GM21515 (cell line): ENCODE measurements at regions not wholly inside any gene's neighbourhood (a gene's known extent, or its start where the extent isn't known, plus 50 kb on each side); places are given as distances from the start of the nearest gene placed in this dataset.
"Not testable (repeated sequence)": the region's sequence is repeated elsewhere in the genome, so short reads cannot be mapped to it uniquely, and the experiment has no call there.

ENCODE experiments used
- ATAC-seq: cut with Tn5 transposase; IDR thresholded peaks from one replicate; pipeline ENCODE4 v1.9.1; 2021; ENCODE audit not compliant: unreplicated experiment

DNA sequence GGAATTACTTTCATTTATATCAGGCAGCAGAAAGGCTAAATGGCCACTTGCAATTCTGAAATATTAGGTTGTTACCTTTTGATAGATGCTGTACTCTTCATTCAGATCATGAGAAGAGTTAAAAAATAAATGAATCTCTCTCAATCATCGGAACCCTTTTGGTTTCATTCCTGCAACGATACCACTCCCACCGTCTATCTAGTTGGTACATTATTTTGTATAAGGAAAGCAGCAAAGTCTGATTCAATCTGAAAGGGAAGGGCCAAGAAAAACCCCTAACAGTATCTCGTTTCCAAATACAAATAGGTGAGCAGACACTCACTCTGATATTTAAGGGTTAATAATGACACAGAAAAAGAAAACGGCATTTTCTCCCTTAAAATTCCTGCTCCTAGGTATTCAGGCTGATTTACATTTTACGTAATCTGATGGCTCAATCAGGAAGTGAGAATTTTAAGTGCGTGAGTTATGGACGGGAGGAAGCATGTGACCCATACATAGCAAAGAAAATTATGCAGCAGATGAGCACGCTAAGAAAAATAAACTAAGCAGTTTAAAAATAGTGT lies 209.4 kb upstream of the KLF14 start:
- ATAC-seq, result no peak

DNA sequence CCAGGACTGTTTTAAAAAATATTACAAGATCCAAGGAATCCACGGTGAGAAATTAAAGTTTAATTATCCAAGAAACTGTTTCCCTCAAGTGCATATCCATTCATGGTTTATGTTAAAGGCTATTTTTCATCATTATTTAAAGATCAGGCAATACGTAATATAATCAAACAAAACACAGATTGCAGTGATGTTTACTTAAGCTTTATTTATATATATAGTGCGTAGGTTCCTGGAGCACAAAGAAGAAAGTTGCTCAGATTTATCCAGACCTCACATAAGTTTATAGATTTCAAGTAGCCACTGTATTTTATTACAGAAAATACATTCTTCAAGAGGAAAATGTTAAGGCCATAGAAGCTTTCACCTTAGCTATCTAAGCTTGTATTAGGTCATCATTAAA lies 210.0 kb upstream of the KLF14 start:
- no peak for ATAC-seq

DNA sequence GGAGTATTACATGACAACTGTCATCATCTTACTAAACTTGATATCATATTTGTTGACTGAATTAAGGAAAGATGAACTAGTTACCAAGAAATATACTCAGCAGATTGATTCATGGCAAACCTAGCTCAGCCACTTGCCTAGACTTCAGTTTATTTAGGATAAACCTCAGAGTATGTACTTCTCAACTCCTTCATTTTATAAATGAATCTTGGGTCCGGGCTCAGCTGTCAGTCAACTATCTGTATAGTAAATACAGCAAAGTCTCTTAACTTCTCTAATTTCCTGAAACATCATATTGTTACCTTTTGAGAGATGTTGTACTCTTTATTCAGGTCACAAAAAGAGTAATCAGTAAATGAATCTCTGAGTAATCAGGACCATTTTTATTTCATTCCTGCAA lies 211.0 kb upstream of the KLF14 start:
- no peak for ATAC-seq

DNA sequence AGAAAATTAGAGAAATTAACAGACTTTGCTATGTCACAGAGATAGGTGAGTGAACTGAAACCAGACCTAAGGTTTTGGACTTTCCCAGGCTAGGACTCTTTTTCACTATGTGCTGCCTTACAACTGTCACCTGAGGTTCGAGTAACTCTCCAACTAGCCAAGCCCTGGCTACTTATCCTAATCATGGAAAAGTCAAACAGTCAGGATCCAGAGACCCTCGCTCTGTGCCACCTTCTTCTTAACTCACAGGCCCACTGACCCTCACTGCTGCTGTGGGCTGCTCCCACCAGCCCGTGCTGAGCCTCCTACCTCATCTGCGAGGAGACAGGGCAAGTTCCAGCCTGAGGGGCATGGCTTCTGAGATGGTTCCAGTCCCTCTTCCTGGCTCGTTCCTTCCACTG lies 211.4 kb upstream of the KLF14 start:
- peak; percentile 37 for ATAC-seq

DNA sequence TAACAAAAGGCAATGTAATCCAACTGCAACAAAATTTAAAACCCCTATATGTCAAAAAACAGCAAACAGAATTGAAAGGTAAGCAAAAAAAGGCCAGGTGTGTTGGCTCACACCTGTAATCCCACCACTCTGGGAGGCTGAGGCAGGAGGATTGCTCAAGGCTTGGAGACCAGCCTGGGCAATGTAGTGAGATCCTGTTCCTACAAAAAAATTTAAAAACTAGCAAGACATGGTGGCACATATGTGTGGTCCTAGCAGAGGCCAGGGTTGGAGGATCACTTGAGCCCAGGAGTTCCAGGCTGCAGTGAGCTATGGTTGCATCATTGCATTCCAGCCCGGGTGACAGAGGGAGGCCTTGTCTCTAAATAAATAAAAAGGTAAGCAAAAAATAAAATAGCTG lies 212.1 kb upstream of the KLF14 start:
- ATAC-seq, result no peak

DNA sequence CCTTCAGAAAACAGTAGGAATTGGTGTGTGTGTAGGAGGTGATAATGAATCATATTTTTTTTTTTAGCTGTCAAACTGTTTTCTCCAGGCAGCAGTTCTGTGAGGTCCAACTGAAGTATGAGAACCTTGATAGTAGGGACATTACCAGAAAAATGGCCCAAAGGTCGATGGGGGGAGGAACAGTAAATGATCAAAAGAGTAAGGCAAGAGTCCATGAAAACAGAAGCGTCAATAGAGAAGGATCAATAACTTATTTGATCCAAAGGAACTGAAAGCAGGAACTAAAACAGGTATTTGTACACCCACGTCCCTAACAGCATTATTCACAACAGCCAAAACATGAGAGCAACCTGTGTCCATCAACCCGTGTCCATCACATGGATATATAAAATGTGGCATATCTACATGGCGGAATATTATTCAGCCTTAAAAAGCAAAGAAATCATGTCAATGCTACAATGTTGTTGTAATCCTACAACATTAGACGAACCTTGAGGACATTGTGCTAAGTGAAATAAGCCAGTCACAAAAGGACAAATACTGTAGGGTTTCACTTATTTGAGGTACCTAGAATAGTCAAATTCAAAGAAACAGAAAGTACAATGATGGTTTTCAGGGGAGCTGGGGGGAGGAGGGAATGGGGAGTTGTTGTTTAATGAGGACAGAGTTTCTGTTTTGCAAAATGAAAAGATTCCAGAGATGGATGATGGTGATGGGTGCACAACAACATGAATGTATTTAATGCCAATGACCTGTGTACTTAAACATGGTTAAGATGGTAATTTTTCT lies 214.0 kb upstream of the KLF14 start:
- ATAC-seq, result no peak

DNA sequence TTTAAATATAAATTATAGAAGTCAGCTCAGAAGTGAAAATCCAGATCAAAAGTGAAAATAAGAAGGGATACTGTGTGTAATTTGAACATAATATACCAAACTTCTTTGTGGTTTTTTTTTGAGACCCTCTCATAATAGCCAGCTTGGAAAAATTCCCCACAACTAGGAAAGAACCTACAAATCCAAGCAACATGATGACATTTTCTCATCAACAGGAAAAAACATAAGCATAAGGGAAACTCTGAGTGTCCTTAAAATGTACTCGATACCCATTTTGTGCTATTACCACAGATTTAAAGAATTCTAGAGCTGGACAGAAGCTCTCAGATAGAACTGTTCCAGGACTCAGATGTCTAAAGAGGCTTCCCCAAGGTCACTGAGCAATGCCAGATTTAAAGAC lies 214.8 kb upstream of the KLF14 start:
- ATAC-seq, result no peak

DNA sequence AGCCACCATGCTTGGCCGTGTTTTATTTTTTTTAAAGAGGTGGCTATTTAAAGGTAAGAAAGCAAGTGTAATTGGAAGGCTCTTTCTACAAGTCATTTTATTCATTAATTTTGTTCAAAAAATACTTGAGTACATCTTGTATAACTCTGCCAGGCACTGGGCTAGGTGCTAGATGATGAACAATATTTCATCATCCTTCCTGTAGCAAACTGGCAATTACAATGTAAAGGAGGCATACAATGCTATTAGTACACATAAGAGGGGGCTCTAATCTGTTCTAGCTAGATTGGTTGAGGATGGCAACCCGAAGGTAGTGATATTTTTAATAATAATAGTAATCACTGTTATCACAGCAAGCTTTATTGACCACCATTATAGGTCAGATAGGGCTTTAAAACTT lies 215.5 kb upstream of the KLF14 start:
- ATAC-seq, result no peak

DNA sequence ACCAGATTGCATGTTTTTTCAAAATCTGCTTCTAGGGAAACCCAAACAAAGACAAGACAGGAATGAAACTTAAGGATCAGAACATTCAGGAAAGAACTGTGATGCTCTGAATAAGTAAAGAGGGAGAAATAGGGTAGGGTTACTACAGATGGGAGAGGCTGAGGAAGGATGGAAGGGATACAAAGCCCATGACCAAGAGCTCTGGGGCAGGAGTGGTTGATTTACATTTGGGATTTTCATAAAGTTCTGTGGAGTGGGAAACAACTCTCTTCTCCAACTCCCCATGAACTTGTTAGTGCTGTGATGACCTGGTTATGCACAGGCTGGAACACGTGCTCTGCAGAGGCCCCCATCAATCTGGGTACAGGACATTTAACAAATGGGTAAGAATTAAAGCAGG lies 216.0 kb upstream of the KLF14 start:
- no peak for ATAC-seq

DNA sequence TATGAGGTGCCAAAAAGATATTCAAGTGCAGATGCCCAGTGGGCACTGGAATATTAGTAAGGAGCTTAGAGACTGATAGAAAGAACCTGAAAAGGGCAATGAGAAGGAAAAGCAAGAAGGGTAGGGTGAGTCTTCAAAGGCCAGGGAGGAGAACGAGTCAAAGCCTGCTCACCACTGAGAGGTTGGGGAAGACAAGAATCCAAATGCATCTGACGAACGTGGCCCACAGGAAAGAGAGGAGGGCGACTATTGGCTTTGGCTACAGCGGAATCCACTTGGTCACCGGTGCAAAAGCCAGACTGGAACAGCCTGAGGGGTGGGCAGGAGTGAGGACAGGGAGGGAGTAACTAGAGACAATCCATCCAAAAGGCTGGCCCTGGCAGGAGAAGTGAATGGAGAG lies 216.7 kb upstream of the KLF14 start:
- no peak for ATAC-seq

DNA sequence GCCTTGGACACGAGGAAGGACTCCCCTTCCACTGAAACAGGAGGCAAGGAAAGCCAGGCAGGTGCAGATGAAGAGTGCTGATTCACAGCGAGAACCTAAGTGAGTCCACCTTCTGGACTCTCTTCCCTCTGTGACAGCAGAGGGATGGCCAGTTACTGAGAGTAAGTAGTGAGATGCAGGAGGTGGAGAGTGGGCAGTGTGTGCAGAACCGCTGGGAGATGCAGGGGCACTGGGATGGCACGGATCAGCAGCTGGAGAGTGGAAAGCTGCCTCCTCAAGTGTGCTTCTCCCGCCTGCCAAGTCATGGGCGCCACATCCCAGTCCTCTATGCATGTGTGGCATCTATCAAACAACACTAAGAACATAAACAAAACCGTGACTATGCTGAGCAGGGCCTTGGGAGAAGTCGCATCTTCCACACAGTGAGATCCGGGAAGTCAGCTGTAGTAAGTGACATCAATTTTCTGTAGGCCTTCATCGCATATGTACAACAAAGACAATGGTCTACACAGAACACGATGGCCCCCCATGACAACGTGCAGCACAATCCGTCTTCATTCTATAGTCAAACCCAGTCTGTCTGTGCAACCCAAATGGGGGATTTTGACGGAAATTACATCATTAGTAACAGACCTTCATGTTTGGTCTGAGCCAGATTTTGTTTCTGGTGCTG lies 217.4 kb upstream of the KLF14 start:
- ATAC-seq, result no peak

DNA sequence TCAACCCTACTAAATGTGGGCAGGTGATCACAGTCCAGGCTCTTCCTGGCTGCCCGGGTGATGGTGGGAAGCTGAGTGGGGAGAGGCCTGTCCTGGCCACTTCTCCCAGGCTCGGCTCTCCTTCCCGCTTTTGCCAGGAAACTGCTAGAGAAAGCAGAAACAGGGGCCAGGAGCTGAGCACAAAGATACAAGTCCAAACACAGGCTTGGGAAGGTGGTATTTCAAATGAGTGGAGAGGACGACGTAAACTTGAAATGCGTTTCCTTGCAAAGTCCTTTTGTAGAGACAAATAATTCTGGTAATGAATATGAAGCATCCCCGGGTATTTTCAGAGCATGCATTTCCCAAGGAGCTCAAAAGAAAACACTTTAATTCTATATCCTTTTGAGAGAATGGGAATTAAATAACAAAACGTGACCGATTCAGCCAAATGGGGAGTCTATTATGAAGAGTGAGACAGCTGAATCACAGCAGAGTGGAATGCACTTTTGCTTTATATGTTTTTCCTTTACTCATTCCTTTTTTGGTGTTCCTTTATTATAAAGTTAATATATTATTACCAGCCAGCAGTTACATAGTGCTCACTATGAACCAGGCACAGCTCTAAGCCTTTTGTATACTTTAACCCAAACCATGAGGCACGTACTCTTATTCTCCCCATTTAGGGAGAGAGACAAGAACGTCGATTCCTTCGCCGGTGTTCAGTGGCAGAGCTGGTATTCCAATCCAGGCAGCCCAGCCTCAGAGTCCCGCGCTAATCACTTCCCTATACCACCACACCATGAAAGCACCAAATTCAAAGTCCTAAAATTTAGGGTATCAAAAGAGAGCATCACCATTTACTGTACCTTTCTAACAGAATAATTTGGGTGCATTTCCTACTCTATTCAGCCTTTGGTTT lies 218.2 kb upstream of the KLF14 start:
- ATAC-seq, result no peak

DNA sequence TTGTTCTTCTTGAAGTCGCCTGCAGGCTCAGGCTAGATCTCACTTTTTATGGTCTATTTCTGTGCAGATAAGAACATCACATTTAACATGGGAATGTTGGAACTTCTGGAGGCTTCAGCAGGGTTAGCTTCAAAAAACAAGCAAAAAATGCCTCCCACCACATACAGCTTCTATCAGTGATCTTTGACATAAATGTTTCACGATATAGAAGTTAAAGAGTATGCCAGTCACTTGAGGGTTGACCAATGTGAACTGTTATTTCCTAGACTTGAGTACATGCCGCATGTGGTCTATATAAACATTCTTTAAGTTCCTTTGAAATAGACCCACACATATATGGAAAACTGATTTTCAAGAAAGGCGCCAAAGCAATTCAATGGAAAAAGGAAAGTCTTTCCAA lies 219.2 kb upstream of the KLF14 start:
- ATAC-seq, result no peak

DNA sequence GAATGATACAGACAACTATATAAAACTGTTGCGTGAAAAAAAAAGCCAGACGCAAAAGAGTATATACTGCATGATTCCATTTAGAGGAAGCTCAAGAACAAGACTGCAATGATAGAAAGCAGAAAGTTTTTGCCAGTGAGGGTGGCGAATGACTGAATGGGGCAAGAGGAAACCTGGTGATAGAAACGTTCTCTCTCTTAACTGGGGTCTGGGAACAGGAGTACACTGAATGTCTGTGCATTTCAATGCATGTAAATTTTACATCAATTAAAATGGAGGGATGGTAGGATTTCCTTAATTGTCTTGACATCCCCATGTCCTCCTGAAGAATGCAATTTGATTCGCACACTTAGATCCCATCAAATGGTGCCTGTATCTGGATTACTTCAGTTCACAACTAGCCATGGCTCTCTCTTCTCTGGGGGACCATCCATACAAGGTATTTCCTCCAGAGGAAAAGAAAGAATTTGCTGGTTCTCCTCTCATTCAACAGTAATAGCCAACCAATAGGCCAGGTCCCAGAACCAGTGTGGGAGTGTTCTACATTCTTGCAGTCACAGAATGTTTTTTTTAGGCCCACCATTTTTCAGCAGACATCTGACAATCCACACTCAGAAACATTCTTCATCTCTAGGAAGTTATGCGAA lies 221.0 kb upstream of the KLF14 start:
- ATAC-seq, result no peak

DNA sequence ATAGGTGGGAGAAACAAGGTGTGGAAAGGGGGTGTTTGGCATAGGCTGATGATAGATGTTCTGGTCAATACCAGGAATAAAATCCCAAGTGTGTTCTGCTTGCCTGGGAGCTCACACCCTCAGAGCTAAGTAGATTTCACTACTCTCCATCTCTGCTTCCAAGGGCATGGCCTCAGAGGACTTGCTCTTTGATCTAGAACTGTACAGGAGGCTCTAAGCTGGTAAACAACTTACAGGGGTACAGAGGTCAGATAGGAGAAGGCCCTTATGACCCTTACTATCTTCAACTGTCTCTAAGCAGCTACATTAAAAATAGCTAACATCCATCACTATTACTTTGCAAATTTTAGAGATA lies 221.5 kb upstream of the KLF14 start:
- ATAC-seq, result no peak

DNA sequence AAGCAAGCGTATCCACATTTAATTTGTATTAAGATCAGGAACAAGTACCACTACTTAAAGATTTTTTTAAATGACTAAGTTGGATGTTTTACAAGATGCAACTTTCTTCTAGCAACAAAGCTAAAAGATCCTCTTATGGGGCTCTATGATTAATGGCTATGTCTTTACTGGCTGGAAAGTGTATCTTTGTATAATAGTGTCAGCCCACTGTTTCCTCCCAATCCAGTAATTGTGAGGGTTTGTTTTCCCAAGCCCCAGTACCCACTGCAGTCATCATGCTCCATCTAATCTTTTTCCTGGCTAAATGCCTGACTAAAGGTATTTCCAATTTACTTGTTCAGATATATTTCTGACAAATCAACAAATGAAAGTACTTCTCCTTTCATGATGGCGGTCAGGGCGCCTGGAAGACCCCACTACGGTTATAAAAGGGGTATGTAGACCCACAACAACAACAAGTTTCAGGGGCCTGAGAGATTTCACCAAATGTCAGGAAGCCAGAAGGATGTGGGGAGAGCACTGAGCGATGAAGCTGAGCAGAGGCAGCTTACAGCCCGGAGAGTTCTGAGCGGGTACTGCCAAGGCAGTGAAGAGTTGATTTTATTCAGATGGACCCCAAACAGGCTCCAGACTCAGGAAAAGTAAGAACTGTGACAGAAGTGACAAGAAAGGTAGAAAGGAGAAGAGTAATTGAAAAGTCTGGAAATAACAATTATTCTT lies 222.6 kb upstream of the KLF14 start:
- ATAC-seq, result no peak

DNA sequence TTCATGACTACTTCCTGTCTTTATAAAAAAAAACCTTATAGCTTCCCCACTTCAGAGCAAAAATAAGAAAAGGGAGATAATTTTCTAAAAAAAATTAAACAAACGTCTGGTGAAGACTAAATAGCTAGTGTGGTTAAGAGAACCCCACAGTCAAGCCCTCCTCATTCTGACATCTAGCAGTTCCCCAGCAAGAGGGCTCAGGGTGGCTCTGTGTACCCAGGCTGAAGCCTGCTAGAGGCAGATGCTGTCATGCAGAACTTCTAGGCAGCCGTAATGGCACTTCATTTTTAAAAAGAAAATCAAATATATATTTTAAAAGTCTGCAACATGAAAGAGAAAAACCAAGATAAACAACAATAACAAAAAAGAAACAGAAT lies 223.1 kb upstream of the KLF14 start:
- no peak for ATAC-seq

DNA sequence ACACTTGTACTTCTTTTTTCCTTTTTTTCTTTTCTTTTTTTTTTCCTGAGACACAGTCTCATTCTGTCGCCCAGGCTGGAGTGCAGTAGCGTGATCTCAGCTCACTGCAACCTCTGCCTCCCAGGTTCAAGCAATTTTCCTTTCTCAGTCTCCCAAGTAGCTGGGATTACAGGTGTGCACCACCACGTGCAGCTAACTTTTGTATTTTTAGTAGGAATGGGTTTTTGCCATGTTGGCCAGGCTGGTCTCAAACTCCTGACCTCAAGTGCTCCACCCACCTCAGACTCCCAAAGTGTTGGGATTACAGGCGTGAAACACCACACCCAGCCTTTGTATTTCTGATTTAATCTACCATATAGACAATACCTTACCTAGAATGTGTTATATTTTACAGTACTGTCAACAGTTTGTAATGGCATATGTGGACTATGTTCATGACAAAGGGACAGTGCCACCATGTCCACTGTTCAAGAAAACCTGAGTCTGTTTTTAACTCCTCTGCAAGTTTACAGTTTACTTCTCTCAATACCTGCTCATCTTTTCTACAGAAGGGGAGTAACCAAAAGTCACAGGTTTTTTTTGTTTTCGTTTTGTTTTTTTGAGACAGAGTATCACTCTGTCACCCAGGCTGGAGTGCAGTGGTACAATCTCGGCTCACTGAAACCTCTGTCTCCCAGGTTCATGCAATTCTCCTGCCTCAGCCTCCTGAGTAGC lies 223.9 kb upstream of the KLF14 start:
- ATAC-seq, result not testable (repeated sequence)

DNA sequence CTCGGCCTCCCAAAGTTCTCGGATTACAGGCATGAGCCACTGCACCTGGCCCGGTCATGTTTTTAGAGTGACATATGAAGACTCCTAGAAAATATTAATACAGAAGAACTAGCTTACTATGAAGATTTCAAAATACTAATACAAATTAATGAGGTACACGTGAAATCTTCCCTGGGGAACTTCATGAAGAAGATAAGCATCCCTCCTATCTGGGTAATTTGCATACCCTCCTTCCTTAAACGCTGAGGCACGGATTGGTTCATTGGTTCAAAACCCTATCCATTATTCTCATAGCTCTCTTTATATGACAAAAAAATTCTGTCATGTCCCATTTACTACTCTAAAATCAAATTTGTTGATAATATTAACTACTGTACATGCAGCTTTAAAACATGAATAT lies 224.8 kb upstream of the KLF14 start:
- ATAC-seq, result no peak

DNA sequence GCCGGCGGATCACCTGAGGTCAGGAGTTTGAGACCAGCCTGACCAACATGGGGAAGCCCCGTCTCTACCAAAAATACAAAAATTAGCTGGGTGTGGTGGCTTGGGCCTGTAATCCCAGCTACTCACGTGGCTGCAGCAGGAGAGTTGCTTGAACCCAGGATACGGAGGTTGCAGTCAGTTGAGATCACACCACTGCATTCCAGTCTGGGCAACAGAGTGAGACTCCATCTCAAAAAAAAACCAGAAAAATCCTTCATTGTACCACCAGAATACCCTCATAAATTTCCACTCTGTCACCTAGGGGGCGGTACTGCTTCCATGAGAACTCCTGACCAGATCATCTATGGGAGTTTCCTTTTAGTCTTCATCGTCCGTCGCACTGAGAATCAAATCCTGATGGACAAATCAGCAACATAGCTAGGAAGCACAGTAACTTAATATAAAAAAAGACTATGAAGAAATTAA lies 225.8 kb upstream of the KLF14 start:
- ATAC-seq, result no peak
